ENCODE measurements at regions not wholly inside any gene's neighbourhood (a gene's known extent, or its start where the extent isn't known, plus 50 kb on each side); places are given as distances from the start of the nearest gene placed in this dataset.
A peak's percentile ranks its signal among the peaks of the same experiment; 100 is the strongest.
"Not testable (repeated sequence)": the region's sequence is repeated elsewhere in the genome, so short reads cannot be mapped to it uniquely, and the experiment has no call there.

- TF ChIP-seq CTCF (IDR thresholded peaks at IDR 0.05; ENCODE audit: insufficient read depth, low read length, poor library complexity, severe bottlenecking), result no peak
- no peak overlapping the region for H3K4me3 ChIP-seq (replicated peaks; ENCODE audit: low read depth, low read length)
- H3K27me3 ChIP-seq (replicated peaks; ENCODE audit: control insufficient read depth, insufficient read depth, low read length), result peaks cover 2% of the 10 kb centered on the region; the same call in 1 of the 2 replicates
- no peak for DNase-seq (ENCODE audit: extremely low read depth, insufficient read length)
- H3K36me3 ChIP-seq (ENCODE audit: control insufficient read depth, insufficient read depth, low read length), result no peaks in the 10 kb centered on the region
Measured at GRCh38 chr1:182205351-182206022, 144.0 kb upstream of the ZNF648 start.

- Histone ChIP-seq H3K4me3 (replicated peaks; ENCODE audit: low read depth, low read length) (no peak overlapping the region), H3K27me3 (replicated peaks; ENCODE audit: control insufficient read depth, insufficient read depth, low read length) (no peaks in the 10 kb centered on the region; the same call in 1 of the 2 replicates), H3K36me3 (ENCODE audit: control insufficient read depth, insufficient read depth, low read length) (no peaks in the 10 kb centered on the region)
- no peak for TF ChIP-seq CTCF (IDR thresholded peaks at IDR 0.05; ENCODE audit: insufficient read depth, low read length, poor library complexity, severe bottlenecking)
- no peak for DNase-seq (ENCODE audit: extremely low read depth, insufficient read length)
Measured at GRCh38 chr1:182203191-182203875, 141.8 kb upstream of the ZNF648 start.

GRCh38 chr1:182201490-182201889 is 140.0 kb upstream of the ZNF648 start:
- H3K4me3 ChIP-seq (replicated peaks; ENCODE audit: low read depth, low read length); DNase-seq (ENCODE audit: extremely low read depth, insufficient read length); H3K27me3 ChIP-seq (replicated peaks; ENCODE audit: control insufficient read depth, insufficient read depth, low read length); H3K36me3 ChIP-seq (ENCODE audit: control insufficient read depth, insufficient read depth, low read length): not testable (repeated sequence)

- Histone ChIP-seq H3K4me3 (replicated peaks; ENCODE audit: low read depth, low read length) (no peak overlapping the region), H3K36me3 (ENCODE audit: control insufficient read depth, insufficient read depth, low read length) (no peaks in the 10 kb centered on the region), H3K27me3 (replicated peaks; ENCODE audit: control insufficient read depth, insufficient read depth, low read length) (no peaks in the 10 kb centered on the region; the same call in 1 of the 2 replicates)
- no peak for TF ChIP-seq CTCF (IDR thresholded peaks at IDR 0.05; ENCODE audit: insufficient read depth, low read length, poor library complexity, severe bottlenecking)
- no peak for DNase-seq (ENCODE audit: extremely low read depth, insufficient read length)
Measured at GRCh38 chr1:182200025-182200812, 138.7 kb upstream of the ZNF648 start.

GRCh38 chr1:182198006-182198605 is 136.6 kb upstream of the ZNF648 start:
- TF ChIP-seq CTCF (IDR thresholded peaks at IDR 0.05; ENCODE audit: insufficient read depth, low read length, poor library complexity, severe bottlenecking), result peak; percentile 55
- Histone ChIP-seq H3K36me3 (ENCODE audit: control insufficient read depth, insufficient read depth, low read length) (no peaks in the 10 kb centered on the region), H3K27me3 (replicated peaks; ENCODE audit: control insufficient read depth, insufficient read depth, low read length) (no peaks in the 10 kb centered on the region; the same call in 1 of the 2 replicates), H3K4me3 (replicated peaks; ENCODE audit: low read depth, low read length) (no peak overlapping the region)
- DNase-seq (ENCODE audit: extremely low read depth, insufficient read length), result no peak
